ENCODE measurements at regions not wholly inside any gene's neighbourhood (a gene's known extent, or its start where the extent isn't known, plus 50 kb on each side); places are given as distances from the start of the nearest gene placed in this dataset.

- TF ChIP-seq TCF12 (IDR thresholded peaks at IDR 0.05) (0 out of 2 replicates have a peak, but pooled peaks have one; percentile 1), CTCF (IDR thresholded peaks at IDR 0.05) (no peak), FOXM1 (IDR thresholded peaks at IDR 0.05; ENCODE audit: low read depth) (no peak), JUND (IDR thresholded peaks at IDR 0.05) (0 out of 2 replicates have a peak, but pooled peaks have one; percentile 2)
- no peak for DNase-seq
- H3K4me1 ChIP-seq (ENCODE audit: control insufficient read depth in 1 of 2, insufficient read depth in 2 of 2, low read depth in 1 of 2, low read length in 1 of 2), result peaks cover 0 to 5% of the 10 kb centered on the region in 2 experiments; a peak in 1 of 4 replicates
- POLR2A ChIA-PET, result no interaction called here
- H3K4me3 ChIP-seq (ENCODE audit: low read depth in 2 of 2, low read length in 1 of 2), result no peak overlapping the region; a peak in 1 of 4 replicates
- H3K9ac ChIP-seq, result peak overlapping the region; percentile 22; the same call in 1 of the 2 replicates
- peak overlapping the region; percentile 49; the same call in 1 of the 2 replicates for H2AFZ ChIP-seq (ENCODE audit: low read depth)
- 61% methylated on average over 1 of the region's 1 CpG for WGBS (ENCODE audit: low lambda C conversion rate)
- H3K27me3 ChIP-seq (ENCODE audit: insufficient read depth), result no peaks in the 10 kb centered on the region
- H3K27ac ChIP-seq (ENCODE audit: low read depth in 2 of 2, low read length in 1 of 2), result peak overlapping the region in 1 of 2 experiments; percentile 78; a peak in 2 of 4 replicates
- H3K79me2 ChIP-seq (ENCODE audit: insufficient read depth), result no peaks in the 10 kb centered on the region
- no peaks in the 10 kb centered on the region for H3K9me2 ChIP-seq
- no peaks in the 10 kb centered on the region for H3K36me3 ChIP-seq (replicated peaks in 1 of 2; ENCODE audit: control insufficient read depth in 1 of 2, insufficient read depth in 2 of 2, low read length in 1 of 2)
- no peaks in the 10 kb centered on the region for H3K9me3 ChIP-seq
- no peaks in the 10 kb centered on the region for H4K20me1 ChIP-seq (ENCODE audit: insufficient read depth)
- CTCF ChIA-PET, result no interaction called here
- peak overlapping the region; percentile 19; the same call in 1 of the 2 replicates for H3K4me2 ChIP-seq
- peaks cover 5% of the 10 kb centered on the region for H3F3A ChIP-seq (replicated peaks; ENCODE audit: insufficient read depth)
Observed at GRCh38 chr3:153070511-153070868, 91.5 kb upstream of the RAP2B start.

- Histone ChIP-seq H3K36me3 (replicated peaks in 1 of 2; ENCODE audit: control insufficient read depth in 1 of 2, insufficient read depth in 2 of 2, low read length in 1 of 2) (no peaks in the 10 kb centered on the region), H3F3A (replicated peaks; ENCODE audit: insufficient read depth) (peaks cover 5% of the 10 kb centered on the region), H3K4me1 (ENCODE audit: control insufficient read depth in 1 of 2, insufficient read depth in 2 of 2, low read depth in 1 of 2, low read length in 1 of 2) (peaks cover 0 to 5% of the 10 kb centered on the region in 2 experiments; a peak in 1 of 4 replicates), H3K27ac (ENCODE audit: low read depth in 2 of 2, low read length in 1 of 2) (no peak overlapping the region), H3K4me3 (ENCODE audit: low read depth in 2 of 2, low read length in 1 of 2) (no peak overlapping the region), H3K9me2 (no peaks in the 10 kb centered on the region), H2AFZ (ENCODE audit: low read depth) (no peak overlapping the region), H3K4me2 (no peak overlapping the region), H3K79me2 (ENCODE audit: insufficient read depth) (no peaks in the 10 kb centered on the region), H4K20me1 (ENCODE audit: insufficient read depth) (no peaks in the 10 kb centered on the region), H3K9ac (no peak overlapping the region), H3K27me3 (ENCODE audit: insufficient read depth) (no peaks in the 10 kb centered on the region), H3K9me3 (no peaks in the 10 kb centered on the region)
- ChIA-PET CTCF (no interaction called here), POLR2A (no interaction called here)
- WGBS (ENCODE audit: low lambda C conversion rate), result 69% methylated on average over 2 of the region's 2 CpGs
- DNase-seq, result no peak
- TF ChIP-seq RXRA (IDR thresholded peaks at IDR 0.05; ENCODE audit: borderline replicate concordance, low read depth) (no peak), NFIC (IDR thresholded peaks at IDR 0.05; ENCODE audit: borderline replicate concordance) (no peak), RAD21 (IDR thresholded peaks at IDR 0.05; ENCODE audit: low read length) (no peak), SMC3 (IDR thresholded peaks at IDR 0.05; ENCODE audit: low read depth, low read length) (no peak), JUND (IDR thresholded peaks at IDR 0.05) (no peak), USF1 (IDR thresholded peaks at IDR 0.05; ENCODE audit: borderline replicate concordance, low read depth) (no peak), REST (IDR thresholded peaks at IDR 0.05; ENCODE audit: low read depth, low read length) (no peak), SIN3A (IDR thresholded peaks at IDR 0.05; ENCODE audit: borderline replicate concordance, low read depth, low read length) (no peak), POLR2AphosphoS5 (IDR thresholded peaks at IDR 0.05; ENCODE audit: low read depth, low read length) (no peak), GABPA (IDR thresholded peaks at IDR 0.05; ENCODE audit: low read depth) (no peak), IRF3 (IDR thresholded peaks at IDR 0.05; ENCODE audit: low read depth, low read length) (no peak), EZH2phosphoT487 (IDR thresholded peaks at IDR 0.05; ENCODE audit: borderline replicate concordance, low read depth) (no peak), TAF1 (IDR thresholded peaks at IDR 0.05; ENCODE audit: borderline replicate concordance, low read depth, low read length) (no peak), TEAD4 (IDR thresholded peaks at IDR 0.05; ENCODE audit: borderline replicate concordance, insufficient read depth) (no peak), RCOR1 (IDR thresholded peaks at IDR 0.05; ENCODE audit: low read length) (no peak), TCF12 (IDR thresholded peaks at IDR 0.05) (no peak), PBX3 (IDR thresholded peaks at IDR 0.05) (no peak)
Observed at GRCh38 chr3:153072382-153072781, 89.6 kb upstream of the RAP2B start.

Measured in SK-N-SH (cell line).